A204.1 (cell line): ENCODE measurements at regions not wholly inside any gene's neighbourhood (a gene's known extent, or its start where the extent isn't known, plus 50 kb on each side); places are given as distances from the start of the nearest gene placed in this dataset.

Source experiments
- FAIRE-seq: peaks from 2 replicates; lab custom pipeline; 2012; peaks lifted over from hg19 to GRCh38; lab: Jason Lieb, UNC

GRCh38 chr7:17697128-17697881 is 243.0 kb downstream of the SNX13 start:
- no peak for FAIRE-seq

- no peak for FAIRE-seq
Observed at GRCh38 chr7:17699696-17700095, 240.6 kb downstream of the SNX13 start.

GRCh38 chr7:17700138-17700537 is 240.2 kb downstream of the SNX13 start:
- FAIRE-seq: no peak

GRCh38 chr7:17706275-17706674 is 234.0 kb downstream of the SNX13 start:
- no peak for FAIRE-seq

GRCh38 chr7:17706734-17707133 is 233.6 kb downstream of the SNX13 start:
- no peak for FAIRE-seq

- no peak for FAIRE-seq
Observed at GRCh38 chr7:17709127-17709526, 231.2 kb downstream of the SNX13 start.

- no peak for FAIRE-seq
Observed at GRCh38 chr7:17709599-17709998, 230.7 kb downstream of the SNX13 start.

GRCh38 chr7:17710312-17710711 is 230.0 kb downstream of the SNX13 start:
- FAIRE-seq: no peak

GRCh38 chr7:17713584-17713983 is 226.7 kb downstream of the SNX13 start:
- FAIRE-seq: no peak

- no peak for FAIRE-seq
Observed at GRCh38 chr7:17716816-17717215, 223.5 kb downstream of the SNX13 start.

GRCh38 chr7:17719998-17720397 is 220.3 kb downstream of the SNX13 start:
- no peak for FAIRE-seq

- no peak for FAIRE-seq
Observed at GRCh38 chr7:17721736-17722285, 218.5 kb downstream of the SNX13 start.

- FAIRE-seq: no peak
Observed at GRCh38 chr7:17722798-17723197, 217.5 kb downstream of the SNX13 start.

- FAIRE-seq: no peak
Observed at GRCh38 chr7:17725821-17726220, 214.5 kb downstream of the SNX13 start.

GRCh38 chr7:17732083-17732482 is 208.2 kb downstream of the SNX13 start:
- FAIRE-seq: no peak
